ENCODE measurements at regions not wholly inside any gene's neighbourhood (a gene's known extent, or its start where the extent isn't known, plus 50 kb on each side); places are given as distances from the start of the nearest gene placed in this dataset.
A peak's percentile ranks its signal among the peaks of the same experiment; 100 is the strongest.

GRCh38 chr1:29782846-29783507, 546.7 kb downstream of the PTPRU start:
- Histone ChIP-seq H3K9ac (ENCODE audit: low read depth in 1 of 2, low read length in 2 of 2) (no peak overlapping the region), H3K9me3 (ENCODE audit: control insufficient read depth in 4 of 4, low read length in 3 of 4) (no peaks in the 10 kb centered on the region), H3K27me3 (ENCODE audit: control insufficient read depth in 4 of 4, insufficient read depth in 4 of 4, low read length in 3 of 4) (peaks cover 0 to 2% (median 0%) of the 10 kb centered on the region in 4 donors), H3K36me3 (ENCODE audit: control insufficient read depth in 4 of 4, insufficient read depth in 3 of 4, low read depth in 1 of 4, low read length in 3 of 4) (no peaks in the 10 kb centered on the region), H3K27ac (ENCODE audit: low read depth in 1 of 2, low read length in 2 of 2) (no peak overlapping the region), H3K4me1 (ENCODE audit: control insufficient read depth in 4 of 4, insufficient read depth in 4 of 4, low read length in 3 of 4) (no peaks in the 10 kb centered on the region), H3K4me3 (ENCODE audit: low read depth in 1 of 3, low read length in 3 of 3) (no peak overlapping the region)
- DNase-seq (ENCODE audit: low spot score) = peak; percentile 25
- WGBS = 73% methylated on average over 6 of the region's 6 CpGs
- TF ChIP-seq GABPA (IDR thresholded peaks at IDR 0.05 in 1 of 2, conservative IDR thresholded peaks at IDR 0.05 in 1 of 2) (no peak), NR2F2 (IDR thresholded peaks at IDR 0.05) (no peak), RAD21 (IDR thresholded peaks at IDR 0.05) (no peak), YY1 (IDR thresholded peaks at IDR 0.05) (no peak), CTCF (IDR thresholded peaks at IDR 0.05; ENCODE audit: low read depth, low read length, missing input control) (no peak), ZBTB33 (IDR thresholded peaks at IDR 0.05) (no peak), HNF4G (IDR thresholded peaks at IDR 0.05) (no peak), MAX (IDR thresholded peaks at IDR 0.05) (no peak), JUND (IDR thresholded peaks at IDR 0.05) (no peak), EGR1 (IDR thresholded peaks at IDR 0.05; ENCODE audit: low read depth in 2 of 2) (no peak), HNF4A (conservative IDR thresholded peaks at IDR 0.05) (no peak), TAF1 (conservative IDR thresholded peaks at IDR 0.05) (no peak), SP1 (IDR thresholded peaks at IDR 0.05) (no peak), FOXA2 (IDR thresholded peaks at IDR 0.05) (no peak), ATF3 (IDR thresholded peaks at IDR 0.05) (no peak), FOXA1 (IDR thresholded peaks at IDR 0.05) (no peak)

- 81% methylated on average over 5 of the region's 5 CpGs for WGBS
- H3K4me3 ChIP-seq (ENCODE audit: low read depth in 1 of 3, low read length in 3 of 3) = no peak overlapping the region
- no peaks in the 10 kb centered on the region for H3K4me1 ChIP-seq (ENCODE audit: control insufficient read depth in 4 of 4, insufficient read depth in 4 of 4, low read length in 3 of 4)
- H3K36me3 ChIP-seq (ENCODE audit: control insufficient read depth in 4 of 4, insufficient read depth in 3 of 4, low read depth in 1 of 4, low read length in 3 of 4) = no peaks in the 10 kb centered on the region
- no peak overlapping the region for H3K27ac ChIP-seq (ENCODE audit: low read depth in 1 of 2, low read length in 2 of 2)
- DNase-seq (ENCODE audit: low spot score) = peak; percentile 20
- H3K9ac ChIP-seq (ENCODE audit: low read depth in 1 of 2, low read length in 2 of 2) = no peak overlapping the region
- TF ChIP-seq JUND (IDR thresholded peaks at IDR 0.05) (no peak), HNF4A (conservative IDR thresholded peaks at IDR 0.05) (no peak), CTCF (IDR thresholded peaks at IDR 0.05; ENCODE audit: low read depth, low read length, missing input control) (no peak), EGR1 (IDR thresholded peaks at IDR 0.05; ENCODE audit: low read depth in 2 of 2) (no peak), NR2F2 (IDR thresholded peaks at IDR 0.05) (no peak), FOXA2 (IDR thresholded peaks at IDR 0.05) (no peak), TAF1 (conservative IDR thresholded peaks at IDR 0.05) (no peak), YY1 (IDR thresholded peaks at IDR 0.05) (no peak), HNF4G (IDR thresholded peaks at IDR 0.05) (no peak)
- H3K27me3 ChIP-seq (ENCODE audit: control insufficient read depth in 4 of 4, insufficient read depth in 4 of 4, low read length in 3 of 4) = peaks cover 0 to 2% (median 0%) of the 10 kb centered on the region in 4 donors
- H3K9me3 ChIP-seq (ENCODE audit: control insufficient read depth in 4 of 4, low read length in 3 of 4) = peaks cover 0 to 2% (median 0%) of the 10 kb centered on the region in 4 donors
These were observed 542.8 kb downstream of the PTPRU start for GRCh38 chr1:29779146-29779545.
